HCT116 (cell line): ENCODE measurements at regions not wholly inside any gene's neighbourhood (a gene's known extent, or its start where the extent isn't known, plus 50 kb on each side); places are given as distances from the start of the nearest gene placed in this dataset.

ENCODE experiments used
- ATAC-seq: fragments of 200-7000 bp; cut with Tn5 transposase; 2 replicates; pipeline ENCODE4 v1.9.1; 2020; ENCODE audit warnings: mild to moderate bottlenecking, moderate library complexity
- BruUV-seq: library from RNA; stranded (reverse); fragments of 400-500 nt; replicated peaks from 2 replicates; lab custom pipeline; 2021; lab: Mats Ljungman, UMichigan
- CTCF ChIA-PET: fragments of 300-600 bp; sonication (Branson Sonifier 250); formaldehyde crosslinking; loops from one replicate; lab custom pipeline; 2021; ENCODE audit warnings: antibody characterized with exemption; lab: Charles Lee
- POLR2A ChIA-PET: fragments of 300-600, 350-600 bp; sonication (Branson Sonifier 250); formaldehyde crosslinking; loops from one replicate; lab custom pipeline; 2021; ENCODE audit warnings: antibody characterized with exemption; lab: Charles Lee
- RAD21 ChIA-PET, 2 experiments: fragments of 300-600 bp; sonication (Branson Sonifier 250); formaldehyde crosslinking; loops; one replicate each; lab custom pipeline; 2023; ENCODE audit warnings: low total read pairs in 2 of 2; ENCODE audit not compliant: uncharacterized antibody in 2 of 2, unreplicated experiment in 2 of 2, low non-redundant PET in 1 of 2; lab: Charles Lee
- DNase-seq: peaks from one replicate; pipeline ENCODE4 v3.0.0-alpha.2; 2010; ENCODE audit warnings: low read depth, low spot score
- H2AFZ ChIP-seq: fragments of 200-600 bp; shearing (Covaris generic), sonication (generic); 2 replicates; pipeline ENCODE4 v1.6.1; 2017; ENCODE audit warnings: low read depth, mixed run types, mixed read lengths, antibody characterized with exemption, low read length; ENCODE audit not compliant: poor library complexity, severe bottlenecking
- H3K27ac ChIP-seq: 2 replicates; pipeline ENCODE4 v1.5.1; 2012; ENCODE audit warnings: low read depth, low read length
- H3K27me3 ChIP-seq: fragments of 200-600 bp; sonication (generic); 2 replicates; pipeline ENCODE4 v1.6.1; 2016; ENCODE audit warnings: mixed run types, low read length, mixed read lengths; ENCODE audit not compliant: insufficient read depth
- H3K36me3 ChIP-seq, 2 experiments: fragments of 200-500 bp in 1 of 2; fragments of 200-600 bp in 1 of 2; sonication (Bioruptor generic) in 1 of 2; sonication (generic) in 1 of 2; 2 replicates each; pipeline versions ENCODE4 v1.5.1 to v1.6.1; 2014 to 2016; ENCODE audit warnings: low read length in 2 of 2, inconsistent platforms in 1 of 2, mixed read lengths in 1 of 2, mixed run types in 1 of 2; ENCODE audit not compliant: insufficient read depth in 2 of 2, control insufficient read depth in 1 of 2
- H3K4me1 ChIP-seq, 2 experiments: fragments of 200-600 bp in 1 of 2; sonication (generic) in 1 of 2; 2 replicates each; pipeline versions ENCODE4 v1.5.1 to v1.6.1; 2012 to 2017; ENCODE audit warnings: low read length in 2 of 2, inconsistent platforms in 1 of 2, mild to moderate bottlenecking in 1 of 2, mixed read lengths in 1 of 2, mixed run types in 1 of 2, moderate library complexity in 1 of 2; ENCODE audit not compliant: insufficient read depth in 2 of 2, control insufficient read depth in 1 of 2
- H3K4me2 ChIP-seq: fragments of 200-600 bp; sonication (generic); 2 replicates; pipeline ENCODE4 v1.6.1; 2017; ENCODE audit warnings: mixed run types, low read length, mixed read lengths
- H3K4me3 ChIP-seq, 2 experiments: fragments of 200-600 bp in 1 of 2; sonication (generic) in 1 of 2; replicated peaks in 1 of 2; 2 replicates each; pipeline ENCODE4 v1.5.1; 2011 to 2016; ENCODE audit warnings: low read length in 2 of 2, control low read depth in 1 of 2, low read depth in 1 of 2, mild to moderate bottlenecking in 1 of 2, mixed read lengths in 1 of 2, mixed run types in 1 of 2
- H3K79me2 ChIP-seq: fragments of 200-600 bp; sonication (generic); 2 replicates; pipeline ENCODE4 v1.6.1; 2017; ENCODE audit warnings: mild to moderate bottlenecking, mixed run types, low read length, moderate library complexity, mixed read lengths; ENCODE audit not compliant: insufficient read depth
- H3K9ac ChIP-seq: fragments of 200-600 bp; sonication (generic); 2 replicates; pipeline ENCODE4 v1.6.1; 2016; ENCODE audit warnings: low read length, mixed read lengths
- H3K9me2 ChIP-seq: fragments of 200-600 bp; sonication (generic), shearing (Covaris generic); 2 replicates; pipeline ENCODE4 v1.6.1; 2017; ENCODE audit warnings: mixed run types, mild to moderate bottlenecking, moderate library complexity; ENCODE audit not compliant: insufficient read depth
- H3K9me3 ChIP-seq, 2 experiments: fragments of 200-500 bp in 1 of 2; fragments of 200-600 bp in 1 of 2; sonication (Bioruptor generic) in 1 of 2; sonication (generic) in 1 of 2; 2 replicates each; pipeline ENCODE4 v1.6.1; 2014 to 2017; ENCODE audit warnings: low read length in 2 of 2, mixed read lengths in 2 of 2, inconsistent platforms in 1 of 2, low read depth in 1 of 2, mild to moderate bottlenecking in 1 of 2, mixed run types in 1 of 2, moderate library complexity in 1 of 2; ENCODE audit not compliant: control insufficient read depth in 1 of 2, insufficient read depth in 1 of 2
- H4K20me1 ChIP-seq: fragments of 200-600 bp; sonication (generic), shearing (Covaris generic); 2 replicates; pipeline ENCODE4 v1.6.1; 2017; ENCODE audit warnings: mixed run types, mild to moderate bottlenecking, moderate library complexity; ENCODE audit not compliant: insufficient read depth
- ATF3 ChIP-seq: IDR thresholded peaks from 2 replicates; pipeline ENCODE4 v1.6.1; 2012
- CEBPB ChIP-seq: IDR thresholded peaks from 2 replicates; pipeline ENCODE4 v1.6.1; 2012; ENCODE audit warnings: low read depth
- EGR1 ChIP-seq: IDR thresholded peaks from 2 replicates; pipeline ENCODE4 v1.6.1; 2012; ENCODE audit warnings: low read depth
- ELF1 ChIP-seq: IDR thresholded peaks from 2 replicates; pipeline ENCODE4 v1.6.1; 2012; ENCODE audit warnings: low read depth, borderline replicate concordance
- EZH2 ChIP-seq: fragments of 200-600 bp; sonication (generic); IDR thresholded peaks from 2 replicates; pipeline ENCODE4 v1.6.1; 2017; ENCODE audit warnings: antibody characterized with exemption, mixed run types
- EZH2phosphoT487 ChIP-seq: fragments of 200-600 bp; IDR thresholded peaks from 2 replicates; pipeline ENCODE4 v1.6.1; 2018; ENCODE audit warnings: antibody characterized with exemption, borderline replicate concordance
- JUND ChIP-seq: IDR thresholded peaks from 2 replicates; pipeline ENCODE4 v1.6.1; 2012
- POLR2A ChIP-seq: IDR thresholded peaks from 2 replicates; pipeline ENCODE4 v1.7.0; 2011; ENCODE audit warnings: borderline replicate concordance; ENCODE audit not compliant: insufficient read depth, insufficient read length; ENCODE audit errors: extremely low read depth
- POLR2AphosphoS5 ChIP-seq: IDR thresholded peaks from 2 replicates; pipeline ENCODE4 v1.6.1; 2011; ENCODE audit warnings: mild to moderate bottlenecking, low read depth, low read length, moderate library complexity
- RAD21 ChIP-seq: IDR thresholded peaks from 2 replicates; pipeline ENCODE4 v1.6.1; 2012; ENCODE audit warnings: low read depth, mild to moderate bottlenecking
- SIN3A ChIP-seq: IDR thresholded peaks from 2 replicates; pipeline ENCODE4 v1.6.1; 2012; ENCODE audit warnings: low read depth
- SP1 ChIP-seq: IDR thresholded peaks from 2 replicates; pipeline ENCODE4 v1.6.1; 2012; ENCODE audit warnings: low read depth
- SRF ChIP-seq: IDR thresholded peaks from 2 replicates; pipeline ENCODE4 v1.6.1; 2012; ENCODE audit warnings: low read depth
- YY1 ChIP-seq: IDR thresholded peaks from 2 replicates; pipeline ENCODE4 v1.6.1; 2011; ENCODE audit warnings: low read length, low read depth, moderate library complexity, mild to moderate bottlenecking; ENCODE audit not compliant: insufficient replicate concordance; ENCODE audit errors: extremely low read depth
- ZBTB33 ChIP-seq: IDR thresholded peaks from 2 replicates; pipeline ENCODE4 v1.6.1; 2011; ENCODE audit warnings: mild to moderate bottlenecking, low read length, moderate library complexity; ENCODE audit not compliant: insufficient replicate concordance; ENCODE audit errors: extremely low read depth
- intact Hi-C: fragments of 100-400 bp; cut with micrococcal nuclease; formaldehyde crosslinking; loops from 2 replicates; pipeline ENCODE4 v1.10.0; 2022

- no peak for TF ChIP-seq RAD21
- TF ChIP-seq SP1: no peak
- no peak for TF ChIP-seq EGR1
- no peak for TF ChIP-seq JUND
- no peak for TF ChIP-seq CEBPB
- TF ChIP-seq EZH2: no peak
These were observed 99.3 kb upstream of the SYT13 start (continued) for GRCh38 chr11:45385423-45385822.

DNA sequence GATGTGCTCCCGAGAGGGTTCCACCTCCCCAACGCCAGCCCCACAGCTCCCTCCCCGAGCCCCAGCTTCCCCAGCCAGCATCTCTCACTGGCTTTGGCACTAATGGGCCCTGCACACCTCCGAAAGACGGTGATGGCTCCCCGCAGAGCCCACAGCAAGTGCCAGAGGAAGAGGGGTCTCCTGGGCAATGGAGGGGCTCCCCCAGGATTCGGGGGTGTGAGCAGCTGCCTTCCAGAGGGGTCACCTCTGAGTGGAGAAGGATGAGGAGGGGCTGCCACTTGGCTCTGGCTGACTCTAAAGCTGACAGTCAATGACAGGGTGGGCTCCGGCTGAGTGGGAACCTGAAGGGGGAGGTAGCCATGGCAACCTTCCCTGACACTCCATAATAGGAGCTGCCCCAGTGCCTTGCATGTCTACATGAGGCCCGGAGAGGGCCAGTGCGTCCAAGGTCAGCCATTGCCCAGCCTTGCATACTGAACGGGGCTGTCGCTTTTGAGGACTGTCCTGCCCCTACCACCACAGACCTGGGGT lies 98.6 kb upstream of the SYT13 start:
- POLR2A ChIA-PET: no interaction called here

GRCh38 chr11:45384016-45384415 lies 97.9 kb upstream of the SYT13 start:
- intact Hi-C loops: no loop called here
- ChIA-PET POLR2A (no interaction called here), CTCF (interaction anchor here (2.3 kb wide), 1 partner anchor 13 kb away, joined by 8 read pairs; no protein-coding TSS in a partner anchor), RAD21 (no interaction called here)
- Histone ChIP-seq H2AFZ (no peak overlapping the region), H3K9me3 (no peaks in the 10 kb centered on the region), H3K27ac (no peak overlapping the region), H3K27me3 (peaks cover 28% of the 10 kb centered on the region), H3K36me3 (no peaks in the 10 kb centered on the region), H3K79me2 (no peaks in the 10 kb centered on the region), H3K9me2 (no peaks in the 10 kb centered on the region), H3K4me2 (no peak overlapping the region), H3K4me1 (no peaks in the 10 kb centered on the region), H3K4me3 (no peak overlapping the region), H4K20me1 (no peaks in the 10 kb centered on the region)
- ATAC-seq (no peak), DNase-seq (no peak)
- no peak for TF ChIP-seq POLR2AphosphoS5
- no peak for TF ChIP-seq ELF1
- TF ChIP-seq ATF3: no peak
- no peak for TF ChIP-seq EGR1
- TF ChIP-seq CEBPB: no peak
- no peak for TF ChIP-seq POLR2A
- no peak for TF ChIP-seq YY1
- TF ChIP-seq ZBTB33: no peak
- TF ChIP-seq SP1: no peak
- TF ChIP-seq, all 23 proteins: peak for 0
- no peak overlapping the region for H3K9ac ChIP-seq
- no TSS peak for BruUV-seq

More for the DNA sequence above, 98.6 kb upstream of the SYT13 start:
- H4K20me1 ChIP-seq: no peaks in the 10 kb centered on the region
- ChIA-PET RAD21 (no interaction called here), CTCF (interaction anchor here (2.3 kb wide), 1 partner anchor 14 kb away, joined by 8 read pairs; no protein-coding TSS in a partner anchor)
- peaks cover 28% of the 10 kb centered on the region for H3K27me3 ChIP-seq
- H2AFZ ChIP-seq: no peak overlapping the region
- no peaks in the 10 kb centered on the region for H3K9me2 ChIP-seq
- no peaks in the 10 kb centered on the region for H3K36me3 ChIP-seq
- H3K9me3 ChIP-seq: no peaks in the 10 kb centered on the region
- DNase-seq (no peak), ATAC-seq (no peak)
- intact Hi-C loops: no loop called here
- no peak overlapping the region for H3K9ac ChIP-seq
- H3K4me1 ChIP-seq: no peaks in the 10 kb centered on the region
- TF ChIP-seq SIN3A: no peak
- TF ChIP-seq ELF1: no peak
- TF ChIP-seq SRF: no peak
- no peak for TF ChIP-seq EZH2phosphoT487
- no peak for TF ChIP-seq RAD21
- H3K79me2 ChIP-seq: no peaks in the 10 kb centered on the region
- no TSS peak for BruUV-seq
- no peak overlapping the region for H3K4me3 ChIP-seq
- no peak overlapping the region for H3K27ac ChIP-seq
- no peak overlapping the region for H3K4me2 ChIP-seq
